ENCODE measurements at regions not wholly inside any gene's neighbourhood (a gene's known extent, or its start where the extent isn't known, plus 50 kb on each side); places are given as distances from the start of the nearest gene placed in this dataset.

- H3K4me1 Mint-ChIP-seq, result peaks cover 4% of the 10 kb centered on the region
- TF ChIP-seq CTCF (IDR thresholded peaks at IDR 0.05; ENCODE audit: unreplicated experiment in 3 of 3), result no peak
- H3K4me3 Mint-ChIP-seq, result no peak overlapping the region
- no peaks in the 10 kb centered on the region for H3K36me3 Mint-ChIP-seq (ENCODE audit: low read depth)
- H3K27me3 Mint-ChIP-seq (ENCODE audit: low read depth), result no peaks in the 10 kb centered on the region
- H3K27ac Mint-ChIP-seq, result no peak overlapping the region
- no peaks in the 10 kb centered on the region for H3K9me3 Mint-ChIP-seq
These were observed 726.4 kb upstream of the FAM174A start for GRCh38 chr5:99808657-99809230.

- H3K4me3 Mint-ChIP-seq, result no peak overlapping the region
- TF ChIP-seq CTCF (IDR thresholded peaks at IDR 0.05; ENCODE audit: unreplicated experiment in 3 of 3), result no peak
- no peaks in the 10 kb centered on the region for H3K27me3 Mint-ChIP-seq (ENCODE audit: low read depth)
- H3K4me1 Mint-ChIP-seq, result peaks cover 4% of the 10 kb centered on the region
- no peaks in the 10 kb centered on the region for H3K36me3 Mint-ChIP-seq (ENCODE audit: low read depth)
- H3K27ac Mint-ChIP-seq, result peak overlapping the region in 1 of 3 experiments; percentile 73
- peaks cover 4% of the 10 kb centered on the region for H3K9me3 Mint-ChIP-seq
These were observed 727.8 kb upstream of the FAM174A start for GRCh38 chr5:99807346-99807745.

- peaks cover 5% of the 10 kb centered on the region for H3K9me3 Mint-ChIP-seq
- no peaks in the 10 kb centered on the region for H3K36me3 Mint-ChIP-seq (ENCODE audit: low read depth)
- TF ChIP-seq CTCF (IDR thresholded peaks at IDR 0.05; ENCODE audit: unreplicated experiment in 3 of 3), result no peak
- no peaks in the 10 kb centered on the region for H3K4me1 Mint-ChIP-seq
- no peak overlapping the region for H3K27ac Mint-ChIP-seq
- H3K4me3 Mint-ChIP-seq, result no peak overlapping the region
- no peaks in the 10 kb centered on the region for H3K27me3 Mint-ChIP-seq (ENCODE audit: low read depth)
These were observed 740.1 kb upstream of the FAM174A start for GRCh38 chr5:99795031-99795430.

GRCh38 chr5:99788482-99788881 is 746.7 kb upstream of the FAM174A start:
- no peaks in the 10 kb centered on the region for H3K36me3 Mint-ChIP-seq (ENCODE audit: low read depth)
- TF ChIP-seq CTCF (IDR thresholded peaks at IDR 0.05; ENCODE audit: unreplicated experiment in 3 of 3), result no peak
- no peaks in the 10 kb centered on the region for H3K9me3 Mint-ChIP-seq
- no peak overlapping the region for H3K4me3 Mint-ChIP-seq
- no peaks in the 10 kb centered on the region for H3K27me3 Mint-ChIP-seq (ENCODE audit: low read depth)
- H3K4me1 Mint-ChIP-seq, result no peaks in the 10 kb centered on the region
- no peak overlapping the region for H3K27ac Mint-ChIP-seq

GRCh38 chr5:99775189-99775588 is 760.0 kb upstream of the FAM174A start:
- Mint-ChIP-seq H3K4me3 (no peak overlapping the region), H3K27me3 (ENCODE audit: low read depth) (no peaks in the 10 kb centered on the region), H3K9me3 (no peaks in the 10 kb centered on the region), H3K27ac (no peak overlapping the region), H3K4me1 (no peaks in the 10 kb centered on the region), H3K36me3 (ENCODE audit: low read depth) (no peaks in the 10 kb centered on the region)
- no peak for TF ChIP-seq CTCF (IDR thresholded peaks at IDR 0.05; ENCODE audit: unreplicated experiment in 3 of 3)

GRCh38 chr5:99773290-99773689 is 761.9 kb upstream of the FAM174A start:
- no peak overlapping the region for H3K4me3 Mint-ChIP-seq

More at GRCh38 chr5:99773290-99773689, 761.9 kb upstream of the FAM174A start:
- no peak for TF ChIP-seq CTCF (IDR thresholded peaks at IDR 0.05; ENCODE audit: unreplicated experiment in 3 of 3)
- Mint-ChIP-seq H3K27ac (no peak overlapping the region), H3K4me1 (no peaks in the 10 kb centered on the region), H3K27me3 (ENCODE audit: low read depth) (no peaks in the 10 kb centered on the region), H3K36me3 (ENCODE audit: low read depth) (no peaks in the 10 kb centered on the region), H3K9me3 (peaks cover 2% of the 10 kb centered on the region)

All from nephron (organoid).